ENCODE measurements at regions not wholly inside any gene's neighbourhood (a gene's known extent, or its start where the extent isn't known, plus 50 kb on each side); places are given as distances from the start of the nearest gene placed in this dataset.

- H2AFZ ChIP-seq (ENCODE audit: low read depth, low read length), result no peak overlapping the region
- no peak overlapping the region for H3K4me3 ChIP-seq (ENCODE audit: low read length)
- H3K9ac ChIP-seq (ENCODE audit: low read length), result no peak overlapping the region
- H3K79me2 ChIP-seq (replicated peaks; ENCODE audit: insufficient read depth, low read length), result no peaks in the 10 kb centered on the region
- H3F3A ChIP-seq (ENCODE audit: insufficient read depth, low read length, poor library complexity, severe bottlenecking), result no peaks in the 10 kb centered on the region
- H3K9me2 ChIP-seq (ENCODE audit: insufficient read depth, low read length), result no peaks in the 10 kb centered on the region
- no peaks in the 10 kb centered on the region for H3K27me3 ChIP-seq (ENCODE audit: insufficient read depth, low read depth, low read length)
- no peaks in the 10 kb centered on the region for H4K20me1 ChIP-seq (ENCODE audit: insufficient read depth)
- TF ChIP-seq CTCF (IDR thresholded peaks at IDR 0.05; ENCODE audit: poor library complexity, severe bottlenecking), result no peak
- no peak for TF ChIP-seq MXI1 (conservative IDR thresholded peaks at IDR 0.05; ENCODE audit: poor library complexity, severe bottlenecking)
- TF ChIP-seq EZH2 (IDR thresholded peaks at IDR 0.05; ENCODE audit: borderline replicate concordance, insufficient read depth, low read length, poor library complexity, severe bottlenecking), result no peak
- no peak for TF ChIP-seq TAF1 (IDR thresholded peaks at IDR 0.05; ENCODE audit: low read depth)
- TF ChIP-seq POLR2AphosphoS5 (IDR thresholded peaks at IDR 0.05), result no peak
- no peak for TF ChIP-seq RAD21 (conservative IDR thresholded peaks at IDR 0.05)
- no peak for TF ChIP-seq SMC3 (conservative IDR thresholded peaks at IDR 0.05; ENCODE audit: poor library complexity)
- TF ChIP-seq REST (IDR thresholded peaks at IDR 0.05; ENCODE audit: borderline replicate concordance), result no peak
- no peak for TF ChIP-seq EP300 (conservative IDR thresholded peaks at IDR 0.05; ENCODE audit: poor library complexity, severe bottlenecking)
- no peaks in the 10 kb centered on the region for H3K36me3 ChIP-seq (ENCODE audit: insufficient read depth, low read length)
- H3K27ac ChIP-seq (ENCODE audit: low read length), result no peak overlapping the region
- H3K9me3 ChIP-seq (ENCODE audit: low read length), result no peaks in the 10 kb centered on the region
- H3K4me2 ChIP-seq (ENCODE audit: low read length), result no peak overlapping the region
Observed at GRCh38 chr5:172556262-172556661, 84.8 kb upstream of the NEURL1B start.

GRCh38 chr5:172554562-172554961, 86.5 kb upstream of the NEURL1B start:
- Histone ChIP-seq H3K4me2 (ENCODE audit: low read length) (no peak overlapping the region), H2AFZ (ENCODE audit: low read depth, low read length) (no peak overlapping the region), H4K20me1 (ENCODE audit: insufficient read depth) (no peaks in the 10 kb centered on the region), H3K27me3 (ENCODE audit: insufficient read depth, low read depth, low read length) (no peaks in the 10 kb centered on the region), H3K9me3 (ENCODE audit: low read length) (no peaks in the 10 kb centered on the region), H3K9ac (ENCODE audit: low read length) (no peak overlapping the region), H3K4me3 (ENCODE audit: low read length) (no peak overlapping the region), H3F3A (ENCODE audit: insufficient read depth, low read length, poor library complexity, severe bottlenecking) (no peaks in the 10 kb centered on the region), H3K27ac (ENCODE audit: low read length) (no peak overlapping the region), H3K36me3 (ENCODE audit: insufficient read depth, low read length) (no peaks in the 10 kb centered on the region), H3K9me2 (ENCODE audit: insufficient read depth, low read length) (no peaks in the 10 kb centered on the region), H3K79me2 (replicated peaks; ENCODE audit: insufficient read depth, low read length) (no peaks in the 10 kb centered on the region)
- TF ChIP-seq RAD21 (conservative IDR thresholded peaks at IDR 0.05) (no peak), CTCF (IDR thresholded peaks at IDR 0.05; ENCODE audit: poor library complexity, severe bottlenecking) (no peak), POLR2AphosphoS5 (IDR thresholded peaks at IDR 0.05) (no peak), MXI1 (conservative IDR thresholded peaks at IDR 0.05; ENCODE audit: poor library complexity, severe bottlenecking) (no peak), TAF1 (IDR thresholded peaks at IDR 0.05; ENCODE audit: low read depth) (no peak), EZH2 (IDR thresholded peaks at IDR 0.05; ENCODE audit: borderline replicate concordance, insufficient read depth, low read length, poor library complexity, severe bottlenecking) (no peak)

All from neural cell (in vitro differentiated cells).